HCT116 (cell line): ENCODE measurements at regions not wholly inside any gene's neighbourhood (a gene's known extent, or its start where the extent isn't known, plus 50 kb on each side); places are given as distances from the start of the nearest gene placed in this dataset.

Source experiments
- ATAC-seq: fragments of 200-7000 bp; cut with Tn5 transposase; 2 replicates; pipeline ENCODE4 v1.9.1; 2020; ENCODE audit warnings: mild to moderate bottlenecking, moderate library complexity
- BruUV-seq: library from RNA; stranded (reverse); fragments of 400-500 nt; replicated peaks from 2 replicates; lab custom pipeline; 2021; lab: Mats Ljungman, UMichigan
- CTCF ChIA-PET: fragments of 300-600 bp; sonication (Branson Sonifier 250); formaldehyde crosslinking; loops from one replicate; lab custom pipeline; 2021; ENCODE audit warnings: antibody characterized with exemption; lab: Charles Lee
- POLR2A ChIA-PET: fragments of 300-600, 350-600 bp; sonication (Branson Sonifier 250); formaldehyde crosslinking; loops from one replicate; lab custom pipeline; 2021; ENCODE audit warnings: antibody characterized with exemption; lab: Charles Lee
- RAD21 ChIA-PET, 2 experiments: fragments of 300-600 bp; sonication (Branson Sonifier 250); formaldehyde crosslinking; loops; one replicate each; lab custom pipeline; 2023; ENCODE audit warnings: low total read pairs in 2 of 2; ENCODE audit not compliant: uncharacterized antibody in 2 of 2, unreplicated experiment in 2 of 2, low non-redundant PET in 1 of 2; lab: Charles Lee
- DNase-seq: peaks from one replicate; pipeline ENCODE4 v3.0.0-alpha.2; 2010; ENCODE audit warnings: low read depth, low spot score
- H2AFZ ChIP-seq: fragments of 200-600 bp; shearing (Covaris generic), sonication (generic); 2 replicates; pipeline ENCODE4 v1.6.1; 2017; ENCODE audit warnings: low read depth, mixed run types, mixed read lengths, antibody characterized with exemption, low read length; ENCODE audit not compliant: poor library complexity, severe bottlenecking
- H3K27ac ChIP-seq: 2 replicates; pipeline ENCODE4 v1.5.1; 2012; ENCODE audit warnings: low read depth, low read length
- H3K27me3 ChIP-seq: fragments of 200-600 bp; sonication (generic); 2 replicates; pipeline ENCODE4 v1.6.1; 2016; ENCODE audit warnings: mixed run types, low read length, mixed read lengths; ENCODE audit not compliant: insufficient read depth
- H3K36me3 ChIP-seq, 2 experiments: fragments of 200-500 bp in 1 of 2; fragments of 200-600 bp in 1 of 2; sonication (Bioruptor generic) in 1 of 2; sonication (generic) in 1 of 2; 2 replicates each; pipeline versions ENCODE4 v1.5.1 to v1.6.1; 2014 to 2016; ENCODE audit warnings: low read length in 2 of 2, inconsistent platforms in 1 of 2, mixed read lengths in 1 of 2, mixed run types in 1 of 2; ENCODE audit not compliant: insufficient read depth in 2 of 2, control insufficient read depth in 1 of 2
- H3K4me1 ChIP-seq, 2 experiments: fragments of 200-600 bp in 1 of 2; sonication (generic) in 1 of 2; 2 replicates each; pipeline versions ENCODE4 v1.5.1 to v1.6.1; 2012 to 2017; ENCODE audit warnings: low read length in 2 of 2, inconsistent platforms in 1 of 2, mild to moderate bottlenecking in 1 of 2, mixed read lengths in 1 of 2, mixed run types in 1 of 2, moderate library complexity in 1 of 2; ENCODE audit not compliant: insufficient read depth in 2 of 2, control insufficient read depth in 1 of 2
- H3K4me2 ChIP-seq: fragments of 200-600 bp; sonication (generic); 2 replicates; pipeline ENCODE4 v1.6.1; 2017; ENCODE audit warnings: mixed run types, low read length, mixed read lengths
- H3K4me3 ChIP-seq, 2 experiments: fragments of 200-600 bp in 1 of 2; sonication (generic) in 1 of 2; replicated peaks in 1 of 2; 2 replicates each; pipeline ENCODE4 v1.5.1; 2011 to 2016; ENCODE audit warnings: low read length in 2 of 2, control low read depth in 1 of 2, low read depth in 1 of 2, mild to moderate bottlenecking in 1 of 2, mixed read lengths in 1 of 2, mixed run types in 1 of 2
- H3K79me2 ChIP-seq: fragments of 200-600 bp; sonication (generic); 2 replicates; pipeline ENCODE4 v1.6.1; 2017; ENCODE audit warnings: mild to moderate bottlenecking, mixed run types, low read length, moderate library complexity, mixed read lengths; ENCODE audit not compliant: insufficient read depth
- H3K9ac ChIP-seq: fragments of 200-600 bp; sonication (generic); 2 replicates; pipeline ENCODE4 v1.6.1; 2016; ENCODE audit warnings: low read length, mixed read lengths
- H3K9me2 ChIP-seq: fragments of 200-600 bp; sonication (generic), shearing (Covaris generic); 2 replicates; pipeline ENCODE4 v1.6.1; 2017; ENCODE audit warnings: mixed run types, mild to moderate bottlenecking, moderate library complexity; ENCODE audit not compliant: insufficient read depth
- H3K9me3 ChIP-seq, 2 experiments: fragments of 200-500 bp in 1 of 2; fragments of 200-600 bp in 1 of 2; sonication (Bioruptor generic) in 1 of 2; sonication (generic) in 1 of 2; 2 replicates each; pipeline ENCODE4 v1.6.1; 2014 to 2017; ENCODE audit warnings: low read length in 2 of 2, mixed read lengths in 2 of 2, inconsistent platforms in 1 of 2, low read depth in 1 of 2, mild to moderate bottlenecking in 1 of 2, mixed run types in 1 of 2, moderate library complexity in 1 of 2; ENCODE audit not compliant: control insufficient read depth in 1 of 2, insufficient read depth in 1 of 2
- H4K20me1 ChIP-seq: fragments of 200-600 bp; sonication (generic), shearing (Covaris generic); 2 replicates; pipeline ENCODE4 v1.6.1; 2017; ENCODE audit warnings: mixed run types, mild to moderate bottlenecking, moderate library complexity; ENCODE audit not compliant: insufficient read depth
- CEBPB ChIP-seq: IDR thresholded peaks from 2 replicates; pipeline ENCODE4 v1.6.1; 2012; ENCODE audit warnings: low read depth
- CTCF ChIP-seq, 3 experiments: fragments of 200-600 bp in 1 of 3; sonication (generic) in 1 of 3; IDR thresholded peaks in 2 of 3; conservative IDR thresholded peaks in 1 of 3; 2 replicates each; pipeline ENCODE4 v1.5.1; 2012 to 2017; ENCODE audit warnings: low read depth in 2 of 3, low read length in 2 of 3, antibody characterized with exemption in 1 of 3, borderline replicate concordance in 1 of 3, control low read depth in 1 of 3, mild to moderate bottlenecking in 1 of 3, mixed read lengths in 1 of 3, mixed run types in 1 of 3, moderate library complexity in 1 of 3; ENCODE audit not compliant: insufficient read depth in 1 of 3
- EGR1 ChIP-seq: IDR thresholded peaks from 2 replicates; pipeline ENCODE4 v1.6.1; 2012; ENCODE audit warnings: low read depth
- ELF1 ChIP-seq: IDR thresholded peaks from 2 replicates; pipeline ENCODE4 v1.6.1; 2012; ENCODE audit warnings: low read depth, borderline replicate concordance
- EZH2phosphoT487 ChIP-seq: fragments of 200-600 bp; IDR thresholded peaks from 2 replicates; pipeline ENCODE4 v1.6.1; 2018; ENCODE audit warnings: antibody characterized with exemption, borderline replicate concordance
- FOSL1 ChIP-seq: IDR thresholded peaks from 2 replicates; pipeline ENCODE4 v1.6.1; 2012; ENCODE audit warnings: low read depth
- POLR2A ChIP-seq: IDR thresholded peaks from 2 replicates; pipeline ENCODE4 v1.7.0; 2011; ENCODE audit warnings: borderline replicate concordance; ENCODE audit not compliant: insufficient read depth, insufficient read length; ENCODE audit errors: extremely low read depth
- SIN3A ChIP-seq: IDR thresholded peaks from 2 replicates; pipeline ENCODE4 v1.6.1; 2012; ENCODE audit warnings: low read depth
- YY1 ChIP-seq: IDR thresholded peaks from 2 replicates; pipeline ENCODE4 v1.6.1; 2011; ENCODE audit warnings: low read length, low read depth, moderate library complexity, mild to moderate bottlenecking; ENCODE audit not compliant: insufficient replicate concordance; ENCODE audit errors: extremely low read depth
- ZBTB33 ChIP-seq: IDR thresholded peaks from 2 replicates; pipeline ENCODE4 v1.6.1; 2011; ENCODE audit warnings: mild to moderate bottlenecking, low read length, moderate library complexity; ENCODE audit not compliant: insufficient replicate concordance; ENCODE audit errors: extremely low read depth
- ZFX ChIP-seq: fragments of 450-650 bp; IDR thresholded peaks from 2 replicates; pipeline ENCODE4 v1.6.1; 2017
- intact Hi-C: fragments of 100-400 bp; cut with micrococcal nuclease; formaldehyde crosslinking; loops from 2 replicates; pipeline ENCODE4 v1.10.0; 2022

GRCh38 chr7:4460597-4460996, 221.5 kb upstream of the FOXK1 start:
- ATAC-seq = no peak
- CTCF ChIA-PET = no interaction called here
- BruUV-seq = no TSS peak

More at GRCh38 chr7:4460597-4460996, 221.5 kb upstream of the FOXK1 start:
- no peaks in the 10 kb centered on the region for H3K4me1 ChIP-seq
- H3K36me3 ChIP-seq = no peaks in the 10 kb centered on the region
- ChIA-PET POLR2A (no interaction called here), RAD21 (no interaction called here)
- H3K27me3 ChIP-seq = peaks cover 8% of the 10 kb centered on the region
- intact Hi-C loops = no loop called here
- no peaks in the 10 kb centered on the region for H3K9me3 ChIP-seq
- H3K79me2 ChIP-seq = no peaks in the 10 kb centered on the region
- no peak overlapping the region for H3K4me3 ChIP-seq
- H3K4me2 ChIP-seq = no peak overlapping the region
- H3K9me2 ChIP-seq = no peaks in the 10 kb centered on the region
- no peak for DNase-seq
- H3K9ac ChIP-seq = no peak overlapping the region
- TF ChIP-seq EGR1 = no peak
- TF ChIP-seq ELF1 = no peak
- no peak for TF ChIP-seq ZFX
- no peak for TF ChIP-seq SIN3A
- TF ChIP-seq YY1 = no peak
- TF ChIP-seq FOSL1 = no peak
- TF ChIP-seq CEBPB = no peak
- TF ChIP-seq EZH2phosphoT487 = no peak
- no peak for TF ChIP-seq ZBTB33
- TF ChIP-seq CTCF (IDR thresholded peaks at IDR 0.05 in 2 of 3, conservative IDR thresholded peaks at IDR 0.05 in 1 of 3; ENCODE audit: borderline replicate concordance in 1 of 3, insufficient read depth in 1 of 3, low read depth in 2 of 3, low read length in 2 of 3) = no peak
- TF ChIP-seq POLR2A = no peak
- no peaks in the 10 kb centered on the region for H4K20me1 ChIP-seq
- no peak overlapping the region for H2AFZ ChIP-seq
- no peak overlapping the region for H3K27ac ChIP-seq
